Neural progenitor cell (in vitro differentiated cells): ENCODE measurements at regions not wholly inside any gene's neighbourhood (a gene's known extent, or its start where the extent isn't known, plus 50 kb on each side); places are given as distances from the start of the nearest gene placed in this dataset.

Experiments
- DNase-seq: peaks from one replicate; pipeline ENCODE4 v3.0.0-alpha.2; 2016; ENCODE audit warnings: low spot score
- H2AFZ ChIP-seq: fragments of 200-600 bp; sonication (generic); replicated peaks from 2 replicates; pipeline ENCODE4 v1.6.1; 2016; ENCODE audit warnings: antibody characterized with exemption
- H3F3A ChIP-seq: fragments of 200-600 bp; sonication (generic); 2 replicates; pipeline ENCODE4 v1.6.1; 2016; ENCODE audit warnings: antibody characterized with exemption, low read depth
- H3K27ac ChIP-seq: fragments of 200-600 bp; sonication (generic); 2 replicates; pipeline ENCODE4 v1.5.1; 2016; ENCODE audit warnings: mild to moderate bottlenecking
- H3K27me3 ChIP-seq: fragments of 200-600 bp; sonication (generic); 2 replicates; pipeline ENCODE4 v1.6.1; 2016; ENCODE audit warnings: mild to moderate bottlenecking, moderate library complexity
- H3K36me3 ChIP-seq: fragments of 200-600 bp; sonication (generic); 2 replicates; pipeline ENCODE4 v1.5.1; 2016
- H3K4me1 ChIP-seq: fragments of 200-600 bp; sonication (generic); 2 replicates; pipeline ENCODE4 v1.6.1; 2016; ENCODE audit warnings: mixed run types
- H3K4me2 ChIP-seq: fragments of 200-600 bp; sonication (generic); 2 replicates; pipeline ENCODE4 v1.6.1; 2016
- H3K4me3 ChIP-seq: fragments of 200-600 bp; sonication (generic); 2 replicates; pipeline ENCODE4 v1.5.1; 2016
- H3K79me2 ChIP-seq: fragments of 200-600 bp; sonication (generic); 2 replicates; pipeline ENCODE4 v1.6.1; 2016; ENCODE audit warnings: low read depth
- H3K9ac ChIP-seq: fragments of 200-600 bp; sonication (generic); 2 replicates; pipeline ENCODE4 v1.6.1; 2016
- H3K9me3 ChIP-seq: fragments of 200-600 bp; sonication (generic); 2 replicates; pipeline ENCODE4 v1.5.1; 2016; ENCODE audit warnings: low read depth
- H4K20me1 ChIP-seq: fragments of 200-600 bp; sonication (generic); 2 replicates; pipeline ENCODE4 v1.6.1; 2016; ENCODE audit warnings: low read depth
- H3K27ac Mint-ChIP-seq: 3 replicates; pipeline ENCODE4 v1.8.0; 2021; ENCODE audit warnings: mixed read lengths
- H3K27me3 Mint-ChIP-seq: 2 replicates; pipeline ENCODE4 v1.8.0; 2022; ENCODE audit warnings: low read depth, mild to moderate bottlenecking, inconsistent platforms, moderate library complexity, mixed read lengths; ENCODE audit not compliant: insufficient read depth
- H3K36me3 Mint-ChIP-seq: 3 replicates; pipeline ENCODE4 v1.8.0; 2021; ENCODE audit warnings: mixed read lengths
- H3K4me1 Mint-ChIP-seq: 3 replicates; pipeline ENCODE4 v1.8.0; 2021; ENCODE audit warnings: mixed read lengths
- H3K4me3 Mint-ChIP-seq: 3 replicates; pipeline ENCODE4 v1.8.0; 2021; ENCODE audit warnings: mild to moderate bottlenecking, moderate library complexity, mixed read lengths
- H3K9me3 Mint-ChIP-seq: 3 replicates; pipeline ENCODE4 v1.8.0; 2020; ENCODE audit warnings: mixed read lengths
- CTCF ChIP-seq: fragments of 200-600 bp; sonication (generic); IDR thresholded peaks from 2 replicates; pipeline ENCODE4 v1.5.1; 2017; ENCODE audit warnings: antibody characterized with exemption, mild to moderate bottlenecking
- EZH2 ChIP-seq: fragments of 200-600 bp; sonication (generic); IDR thresholded peaks from 2 replicates; pipeline ENCODE4 v1.6.1; 2017; ENCODE audit warnings: antibody characterized with exemption, mild to moderate bottlenecking, moderate library complexity
- EZH2phosphoT487 ChIP-seq: fragments of 200-600 bp; sonication (generic); IDR thresholded peaks from 2 replicates; pipeline ENCODE4 v1.6.1; 2017; ENCODE audit warnings: antibody characterized with exemption

- Histone ChIP-seq H3K9ac (no peak overlapping the region), H3K79me2 (no peaks in the 10 kb centered on the region), H3K27me3 (no peaks in the 10 kb centered on the region), H3F3A (no peaks in the 10 kb centered on the region), H3K4me1 (no peaks in the 10 kb centered on the region), H3K36me3 (no peaks in the 10 kb centered on the region), H3K27ac (no peak overlapping the region), H4K20me1 (no peaks in the 10 kb centered on the region), H3K4me2 (no peak overlapping the region), H3K4me3 (no peak overlapping the region), H3K9me3 (no peaks in the 10 kb centered on the region), H2AFZ (no peak overlapping the region)
- Mint-ChIP-seq H3K4me3 (no peak overlapping the region), H3K9me3 (peaks cover 4% of the 10 kb centered on the region), H3K27ac (no peak overlapping the region), H3K27me3 (peaks cover 2% of the 10 kb centered on the region), H3K36me3 (no peaks in the 10 kb centered on the region), H3K4me1 (no peaks in the 10 kb centered on the region)
- TF ChIP-seq CTCF, result no peak
- TF ChIP-seq EZH2phosphoT487, result no peak
- no peak for TF ChIP-seq EZH2
- DNase-seq, result no peak
Observed at GRCh38 chr12:22835431-22835830, 210.5 kb downstream of the ETNK1 start.

- no peaks in the 10 kb centered on the region for H3K36me3 Mint-ChIP-seq
- no peak overlapping the region for H3K4me3 Mint-ChIP-seq
- Histone ChIP-seq H3K4me2 (no peak overlapping the region), H3K4me1 (no peaks in the 10 kb centered on the region), H3K27me3 (no peaks in the 10 kb centered on the region), H3K4me3 (no peak overlapping the region), H3F3A (no peaks in the 10 kb centered on the region), H3K79me2 (no peaks in the 10 kb centered on the region), H2AFZ (no peak overlapping the region), H4K20me1 (no peaks in the 10 kb centered on the region), H3K9ac (no peak overlapping the region), H3K27ac (no peak overlapping the region), H3K36me3 (no peaks in the 10 kb centered on the region), H3K9me3 (no peaks in the 10 kb centered on the region)
- no peak for DNase-seq
- H3K27me3 Mint-ChIP-seq, result no peaks in the 10 kb centered on the region
- no peaks in the 10 kb centered on the region for H3K9me3 Mint-ChIP-seq
- H3K4me1 Mint-ChIP-seq, result no peaks in the 10 kb centered on the region
- no peak overlapping the region for H3K27ac Mint-ChIP-seq
- no peak for TF ChIP-seq EZH2
- TF ChIP-seq CTCF, result no peak
- no peak for TF ChIP-seq EZH2phosphoT487
Observed at GRCh38 chr12:22850185-22850584, 225.2 kb downstream of the ETNK1 start.

GRCh38 chr12:22851532-22851931, 226.6 kb downstream of the ETNK1 start:
- no peak overlapping the region for H3K4me3 ChIP-seq
- Mint-ChIP-seq H3K4me1 (no peaks in the 10 kb centered on the region), H3K9me3 (no peaks in the 10 kb centered on the region), H3K4me3 (no peak overlapping the region), H3K36me3 (no peaks in the 10 kb centered on the region), H3K27me3 (no peaks in the 10 kb centered on the region), H3K27ac (no peak overlapping the region)
- no peaks in the 10 kb centered on the region for H3K9me3 ChIP-seq
- H3K27ac ChIP-seq, result no peak overlapping the region
- TF ChIP-seq EZH2 (no peak), EZH2phosphoT487 (no peak), CTCF (no peak)
- no peaks in the 10 kb centered on the region for H3K79me2 ChIP-seq
- no peaks in the 10 kb centered on the region for H4K20me1 ChIP-seq
- no peak overlapping the region for H3K9ac ChIP-seq
- H3K4me2 ChIP-seq, result no peak overlapping the region
- no peaks in the 10 kb centered on the region for H3K36me3 ChIP-seq
- H2AFZ ChIP-seq, result no peak overlapping the region
- no peak for DNase-seq
- peaks cover 4% of the 10 kb centered on the region for H3K4me1 ChIP-seq
- H3F3A ChIP-seq, result no peaks in the 10 kb centered on the region
- no peaks in the 10 kb centered on the region for H3K27me3 ChIP-seq

- no peaks in the 10 kb centered on the region for H3K27me3 ChIP-seq
- peaks cover 11% of the 10 kb centered on the region for H3K4me1 ChIP-seq
- no peak overlapping the region for H3K9ac ChIP-seq
- H3K27ac ChIP-seq, result no peak overlapping the region
- H3K4me1 Mint-ChIP-seq, result peaks cover 26% of the 10 kb centered on the region
- no peaks in the 10 kb centered on the region for H3K36me3 Mint-ChIP-seq
- H3K27ac Mint-ChIP-seq, result no peak overlapping the region
- no peak overlapping the region for H3K4me3 ChIP-seq
- H3K9me3 ChIP-seq, result no peaks in the 10 kb centered on the region
- H3K4me3 Mint-ChIP-seq, result no peak overlapping the region
- H3K36me3 ChIP-seq, result no peaks in the 10 kb centered on the region
- no peaks in the 10 kb centered on the region for H4K20me1 ChIP-seq
- no peaks in the 10 kb centered on the region for H3F3A ChIP-seq
- peaks cover 6% of the 10 kb centered on the region for H3K27me3 Mint-ChIP-seq
- no peak for DNase-seq
- no peak overlapping the region for H2AFZ ChIP-seq
- H3K79me2 ChIP-seq, result no peaks in the 10 kb centered on the region
- no peak overlapping the region for H3K4me2 ChIP-seq
- no peaks in the 10 kb centered on the region for H3K9me3 Mint-ChIP-seq
- no peak for TF ChIP-seq CTCF
- no peak for TF ChIP-seq EZH2phosphoT487
- TF ChIP-seq EZH2, result no peak
Observed at GRCh38 chr12:22855456-22855855, 230.5 kb downstream of the ETNK1 start.
